Stimulated activated CD8-positive, alpha-beta memory T cell treated with anti-CD3 and anti-CD28 coated beads, Interleukin-4, amount 100 ng/mL, for 24 hours (primary cell): ENCODE measurements at regions not wholly inside any gene's neighbourhood (a gene's known extent, or its start where the extent isn't known, plus 50 kb on each side); places are given as distances from the start of the nearest gene placed in this dataset.

ENCODE experiments used
- DNase-seq: peaks from one replicate; pipeline ENCODE4 v3.0.0-alpha.2; 2020; ENCODE audit warnings: low read depth

DNA sequence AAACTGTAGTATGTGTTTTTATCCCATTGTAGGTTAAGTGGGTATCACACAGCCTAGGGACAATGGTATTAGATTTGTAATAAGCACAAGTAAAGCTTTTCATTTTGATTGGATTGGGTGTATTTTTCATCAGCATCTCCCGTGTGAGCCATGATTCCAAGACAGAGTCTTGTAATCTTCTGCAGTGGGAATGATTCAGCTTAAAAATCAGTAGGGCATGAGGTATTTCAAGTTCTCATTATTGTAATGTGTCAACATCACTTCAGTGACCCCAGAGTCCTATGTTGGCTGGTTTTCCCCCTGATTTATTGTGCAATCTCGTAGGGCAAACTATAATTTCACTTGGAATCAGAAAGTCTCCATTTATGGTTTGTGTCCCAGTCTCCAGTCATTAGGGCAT lies 833.2 kb upstream of the RBFOX1 start:
- DNase-seq: no peak

DNA sequence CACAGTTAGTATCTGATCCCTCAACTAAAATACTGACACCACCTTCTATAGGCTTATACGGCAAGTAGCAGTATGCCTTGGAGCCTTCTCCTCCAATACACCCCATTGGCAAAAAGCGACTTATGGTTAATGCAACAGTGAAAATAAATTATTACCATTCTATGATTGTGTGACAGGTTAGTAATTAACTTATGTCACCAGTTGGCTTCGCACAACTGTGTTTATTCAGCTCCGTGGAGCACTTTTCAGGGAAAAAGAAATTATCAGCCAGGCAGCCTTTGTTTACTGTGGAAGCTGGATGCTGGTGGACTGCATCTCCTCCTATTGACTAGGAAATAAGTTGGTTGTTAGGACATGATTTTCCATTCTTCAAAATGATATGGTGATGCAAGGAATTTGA lies 833.8 kb upstream of the RBFOX1 start:
- DNase-seq: no peak

DNA sequence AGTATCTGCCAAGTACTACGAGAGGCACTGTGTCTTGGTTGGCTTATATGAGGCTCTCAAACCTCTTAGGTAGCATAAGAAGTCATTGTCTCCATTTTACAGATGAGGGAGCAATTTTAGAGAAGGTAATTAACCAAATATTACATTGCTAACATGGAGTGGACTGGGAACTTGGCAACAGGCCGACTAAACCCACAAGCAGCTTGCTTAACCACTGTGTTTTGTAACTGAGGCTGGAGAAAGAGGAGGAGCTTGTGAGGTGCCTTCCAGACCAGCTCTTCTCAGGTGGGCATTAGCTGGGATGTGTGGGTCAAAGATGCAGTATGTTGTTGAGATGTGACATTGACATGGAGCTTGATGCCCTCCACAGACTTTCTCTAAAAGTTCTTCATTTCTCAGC lies 835.6 kb upstream of the RBFOX1 start:
- no peak for DNase-seq

DNA sequence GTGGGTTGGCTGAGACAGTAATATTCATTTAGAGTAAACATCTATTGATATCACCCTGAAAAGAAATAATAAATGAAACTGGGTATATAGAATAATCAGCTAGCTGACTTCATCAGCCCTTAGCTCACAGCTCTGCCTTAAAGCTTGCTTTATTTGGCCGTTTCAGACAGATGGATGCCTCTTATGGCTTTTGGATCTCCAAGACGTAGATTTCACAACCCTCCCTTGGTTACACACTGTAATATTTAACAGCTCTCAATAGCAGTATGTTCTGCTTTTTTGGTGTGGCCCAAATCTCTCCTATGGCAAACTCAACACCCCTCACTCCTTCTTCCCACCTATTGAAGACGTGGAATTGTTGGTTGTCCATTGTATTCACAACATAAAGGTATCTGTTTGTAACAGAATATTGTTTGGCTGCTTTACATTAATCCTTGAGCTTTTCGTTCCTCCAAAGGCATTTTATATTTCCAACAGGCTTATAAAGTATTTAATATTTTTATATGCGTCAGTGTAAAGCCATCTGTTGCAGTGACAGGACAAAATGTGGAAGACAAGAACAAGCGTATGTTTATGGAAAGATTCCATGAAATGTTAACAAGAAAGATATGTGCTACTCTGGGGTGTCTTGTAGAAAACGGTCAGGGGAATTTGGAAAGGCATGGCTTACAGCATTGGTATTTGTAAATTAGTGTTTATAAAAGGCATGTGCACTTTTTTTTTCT lies 837.0 kb upstream of the RBFOX1 start:
- no peak for DNase-seq

DNA sequence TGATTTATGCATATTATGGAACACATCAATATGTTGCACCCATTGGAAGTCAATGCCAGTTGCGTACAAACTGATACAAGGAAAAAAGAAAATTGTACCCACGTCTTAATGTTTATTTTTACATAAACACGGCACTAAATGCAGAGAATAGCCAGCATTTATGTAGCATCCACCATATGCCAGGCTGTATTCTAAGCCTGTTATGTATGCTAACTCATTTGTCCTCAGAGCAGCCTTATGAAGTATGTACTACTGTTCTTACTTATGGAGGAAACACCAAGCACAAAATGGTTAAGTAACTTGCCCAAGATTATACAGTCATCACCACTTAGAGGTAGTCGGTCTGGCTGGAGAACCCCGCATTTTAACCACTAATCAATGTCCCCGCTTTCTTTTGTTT lies 837.9 kb upstream of the RBFOX1 start:
- no peak for DNase-seq

DNA sequence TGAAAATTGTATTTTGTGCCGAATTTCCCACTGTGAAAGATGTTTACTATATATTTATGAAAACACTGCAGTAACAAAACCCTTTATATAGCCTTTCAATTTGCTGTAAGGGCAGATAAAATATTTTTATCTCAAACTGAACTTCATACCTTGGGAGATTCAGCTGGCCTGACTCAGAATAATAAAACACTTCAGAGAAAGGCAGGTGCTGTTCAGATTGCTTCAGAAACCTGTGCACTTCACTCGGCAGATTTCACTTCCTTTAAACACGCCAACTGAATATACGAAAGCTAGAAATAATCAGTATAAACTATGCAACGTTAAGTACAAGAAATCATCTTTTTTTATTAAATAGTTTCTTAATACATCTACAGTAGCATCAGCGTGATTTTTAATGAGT lies 839.1 kb upstream of the RBFOX1 start:
- no peak for DNase-seq

DNA sequence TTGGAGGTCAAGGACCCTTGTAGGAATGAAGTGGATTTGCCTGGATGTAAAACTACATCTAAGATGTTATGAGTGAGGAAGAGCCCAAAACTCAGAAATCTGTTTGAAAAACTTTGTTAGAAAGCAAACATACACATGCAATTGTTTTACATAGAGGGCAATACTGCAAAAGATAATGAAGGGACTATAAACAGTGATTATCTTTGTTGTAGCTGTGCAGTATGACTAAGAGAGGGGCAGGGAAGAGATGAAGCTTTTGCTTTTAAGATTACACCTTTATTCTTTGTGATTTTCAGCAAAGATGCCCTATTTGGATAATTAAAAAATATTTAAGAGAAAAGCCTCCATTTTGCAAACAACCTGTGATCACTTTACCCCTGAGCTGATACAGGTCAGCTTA lies 839.9 kb upstream of the RBFOX1 start:
- DNase-seq: no peak

DNA sequence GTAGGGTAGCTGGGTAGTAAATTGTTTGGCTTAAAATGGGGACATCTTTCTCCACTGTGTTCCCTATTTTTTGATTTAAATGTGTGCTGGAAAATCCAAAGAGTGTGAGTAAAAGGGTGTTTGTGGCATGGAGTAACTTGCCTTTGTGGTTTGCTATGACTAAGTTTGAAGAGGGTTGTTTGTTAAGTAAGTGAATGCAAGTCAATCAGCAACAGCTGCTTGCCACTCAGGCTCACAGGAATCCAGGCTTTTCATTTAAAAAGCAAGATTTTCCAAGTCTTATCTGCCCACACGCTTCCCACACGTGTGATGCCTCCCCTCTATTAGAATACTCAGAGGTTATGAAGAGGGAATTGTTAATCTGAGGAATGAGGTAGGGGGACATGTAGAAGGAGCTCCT lies 847.7 kb upstream of the RBFOX1 start:
- no peak for DNase-seq

DNA sequence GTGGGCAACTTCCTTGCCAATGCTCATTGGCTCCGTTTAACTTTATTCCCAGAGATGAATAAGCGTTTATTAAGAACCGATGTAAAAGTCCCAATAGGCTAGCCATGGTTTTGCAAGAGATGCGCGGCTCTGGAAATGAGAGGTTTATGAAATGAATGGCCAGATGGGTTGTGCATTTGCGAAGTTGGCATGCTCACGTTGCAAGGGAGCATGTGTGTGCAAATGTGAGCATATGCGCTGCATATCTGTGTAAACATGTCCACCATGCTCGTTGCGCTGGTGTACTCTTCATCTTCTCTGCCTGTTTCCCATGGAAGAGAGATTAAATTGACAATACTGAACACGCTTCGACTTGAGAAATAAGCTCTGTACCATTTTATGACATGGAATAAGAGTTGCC lies 848.6 kb upstream of the RBFOX1 start:
- no peak for DNase-seq

DNA sequence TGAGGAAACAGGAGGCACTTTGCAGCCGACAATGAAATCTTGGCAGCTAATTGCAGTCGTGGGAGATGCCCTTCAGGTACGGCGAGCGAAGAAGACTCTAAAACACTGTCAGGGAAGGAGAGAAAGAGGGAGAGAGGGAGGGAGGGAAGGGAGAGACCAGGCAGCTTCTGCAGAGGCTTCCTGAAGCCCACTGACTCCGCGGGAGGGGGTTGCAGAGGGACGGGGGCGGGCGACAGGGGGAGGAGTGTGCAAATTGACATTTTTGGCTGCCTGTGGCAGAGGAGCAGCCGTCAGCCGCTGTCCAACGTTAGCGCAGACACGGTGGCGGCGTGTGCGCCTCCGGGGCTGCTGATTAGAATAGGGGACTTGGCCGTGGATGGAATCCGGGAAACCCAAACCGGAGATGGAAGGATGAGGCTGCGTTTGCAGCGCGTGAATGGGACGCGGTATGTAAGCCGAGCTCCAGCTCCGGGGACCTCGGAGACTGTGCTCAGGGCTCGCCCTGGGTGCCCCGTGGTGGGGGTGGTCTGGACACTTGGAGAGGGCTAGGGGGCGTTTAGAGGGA lies 849.1 kb upstream of the RBFOX1 start:
- DNase-seq: no peak

DNA sequence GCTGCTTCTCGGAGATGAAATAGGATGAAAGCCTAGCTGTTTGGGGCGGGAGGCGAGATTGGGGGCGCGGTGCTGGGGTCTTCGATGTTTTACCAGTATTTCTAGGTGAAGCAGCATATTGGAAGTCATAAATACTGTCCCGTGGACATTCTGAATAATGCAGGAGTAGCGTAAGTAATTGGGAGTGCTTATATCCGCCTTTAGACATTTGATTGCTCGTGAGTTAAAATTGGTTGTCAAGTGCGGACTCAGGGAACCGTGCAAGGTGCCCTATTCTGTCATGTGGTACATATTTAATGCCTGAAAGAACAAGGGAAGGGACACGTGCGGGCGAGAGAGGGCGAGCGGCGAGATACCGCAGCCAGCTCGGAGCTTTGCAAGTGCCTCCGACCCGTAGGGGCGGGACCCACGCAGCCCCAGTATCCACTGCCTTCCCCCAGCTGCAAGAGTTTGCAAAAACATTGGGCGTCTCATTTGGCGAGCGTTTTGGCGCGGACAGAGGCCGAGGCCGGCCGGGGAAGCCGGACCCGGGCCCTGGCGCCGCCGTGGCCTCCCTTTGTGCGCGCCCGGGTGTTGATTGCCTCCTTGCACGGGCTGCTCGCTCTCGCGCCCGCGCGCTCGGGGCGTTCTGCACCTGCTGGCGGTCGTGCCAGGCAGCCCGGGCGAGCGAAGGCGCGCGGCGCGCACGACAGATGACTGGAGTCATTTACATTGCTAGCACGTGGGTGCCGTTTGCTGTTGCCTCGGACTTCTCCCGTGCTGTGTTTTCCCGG lies 849.8 kb upstream of the RBFOX1 start:
- DNase-seq: no peak

DNA sequence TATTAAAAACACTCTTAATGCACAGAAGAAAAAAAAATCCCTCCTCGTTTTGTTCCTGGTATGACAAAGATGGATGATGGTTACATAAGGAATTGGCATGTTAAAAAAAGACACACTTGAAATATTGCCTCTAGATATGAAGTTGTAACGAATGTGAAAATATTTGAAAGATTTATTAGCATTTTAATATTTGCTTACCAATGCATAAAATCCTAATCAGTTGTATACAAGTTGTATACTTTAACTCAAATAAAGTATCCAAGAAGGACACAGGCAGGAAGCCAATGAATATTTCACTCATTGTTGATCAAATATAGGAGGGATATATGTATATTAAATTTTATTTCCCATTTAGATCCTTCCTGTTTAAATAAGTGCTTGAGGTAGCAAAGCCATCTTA lies 850.8 kb upstream of the RBFOX1 start:
- DNase-seq: no peak

DNA sequence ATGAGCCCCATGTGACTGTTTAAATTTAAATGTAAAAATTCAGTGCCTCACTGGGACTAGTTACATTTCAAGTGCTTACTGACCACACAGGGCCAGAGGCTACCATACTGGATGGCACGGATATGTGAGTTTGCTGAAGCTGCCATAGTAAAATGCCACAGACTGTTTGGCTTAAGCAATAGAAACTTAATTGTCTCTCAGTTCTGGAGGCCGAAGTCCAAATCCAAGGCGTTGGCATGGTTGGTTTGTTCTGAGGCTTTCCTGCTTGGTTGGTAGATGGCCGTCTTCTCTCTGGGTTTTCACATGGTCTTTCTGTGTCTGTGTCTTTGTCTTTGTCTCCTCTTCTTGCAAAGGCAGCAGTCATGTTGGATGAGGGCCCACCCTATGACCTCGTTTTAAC lies 878.9 kb upstream of the RBFOX1 start:
- DNase-seq: no peak

DNA sequence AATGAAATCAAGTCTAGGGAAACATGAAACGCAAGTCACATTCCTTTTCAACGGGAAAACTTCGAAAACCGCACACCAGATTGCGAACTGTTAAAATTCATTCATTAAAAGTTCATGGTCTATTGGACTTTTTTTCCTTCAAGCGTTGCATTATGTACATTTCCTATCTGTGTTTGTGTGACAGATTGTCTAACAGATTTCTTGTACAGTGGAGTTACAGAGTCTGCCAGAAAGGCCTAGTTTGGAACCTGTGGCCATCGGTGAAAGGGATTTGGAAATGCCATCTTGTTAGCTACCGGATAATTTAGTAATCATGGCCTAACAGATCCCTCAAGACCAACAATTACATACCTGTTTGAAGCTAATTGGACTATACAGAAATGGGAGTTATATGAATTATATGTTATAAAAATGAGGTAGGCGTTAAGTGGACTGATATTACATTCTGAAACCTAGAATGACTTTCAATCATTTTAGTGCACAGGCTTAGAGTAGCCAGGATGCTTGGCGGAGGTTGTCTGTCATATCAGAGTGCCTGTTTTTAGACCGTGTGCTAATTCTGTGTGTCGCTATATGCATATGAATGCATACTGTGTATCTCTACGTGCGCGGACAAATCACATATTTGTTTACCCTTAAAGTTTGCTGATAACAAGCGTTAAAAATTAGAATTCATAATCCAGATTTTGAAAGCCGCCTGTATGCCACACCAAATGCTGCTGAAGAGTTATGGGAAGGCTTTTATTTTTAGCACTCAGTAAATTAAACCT lies 885.4 kb upstream of the RBFOX1 start:
- DNase-seq: no peak

DNA sequence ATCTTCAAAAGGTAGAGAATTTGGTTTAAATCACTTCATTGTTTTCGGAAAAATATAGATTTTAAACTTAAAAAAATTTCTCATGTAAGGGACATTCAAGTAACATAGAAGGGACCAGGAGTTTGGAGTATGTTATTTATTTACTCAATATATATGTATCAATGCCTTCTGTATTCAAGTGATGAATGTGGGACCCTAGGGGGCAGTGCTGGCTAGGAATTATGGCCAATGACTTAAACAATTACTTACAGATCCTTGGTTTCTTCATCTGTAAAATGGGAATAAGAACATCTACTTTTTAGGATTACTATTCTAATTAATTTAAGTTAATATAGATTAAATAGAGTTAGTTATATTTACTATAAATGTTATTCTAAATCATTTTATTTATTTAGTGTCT lies 886.3 kb upstream of the RBFOX1 start:
- no peak for DNase-seq

DNA sequence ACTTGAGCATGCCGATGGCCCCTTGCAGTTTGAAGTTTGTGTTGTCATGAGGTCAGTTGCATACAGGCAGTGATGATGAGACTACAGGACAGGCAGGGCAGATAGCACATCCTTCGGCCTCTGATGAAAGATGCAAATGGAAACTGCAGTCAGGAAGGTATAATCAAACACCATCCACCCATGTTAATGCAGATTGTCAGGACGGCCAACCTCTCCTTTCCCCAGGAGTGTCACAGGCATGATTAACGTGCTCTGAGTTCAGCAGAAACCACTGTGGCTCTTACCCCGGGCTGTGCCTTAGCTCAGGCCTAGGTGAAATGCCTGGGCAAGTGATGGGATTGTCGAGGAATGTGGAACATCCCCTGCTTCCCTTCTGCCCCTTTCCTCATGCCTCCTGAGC lies 893.5 kb upstream of the RBFOX1 start:
- DNase-seq: no peak

DNA sequence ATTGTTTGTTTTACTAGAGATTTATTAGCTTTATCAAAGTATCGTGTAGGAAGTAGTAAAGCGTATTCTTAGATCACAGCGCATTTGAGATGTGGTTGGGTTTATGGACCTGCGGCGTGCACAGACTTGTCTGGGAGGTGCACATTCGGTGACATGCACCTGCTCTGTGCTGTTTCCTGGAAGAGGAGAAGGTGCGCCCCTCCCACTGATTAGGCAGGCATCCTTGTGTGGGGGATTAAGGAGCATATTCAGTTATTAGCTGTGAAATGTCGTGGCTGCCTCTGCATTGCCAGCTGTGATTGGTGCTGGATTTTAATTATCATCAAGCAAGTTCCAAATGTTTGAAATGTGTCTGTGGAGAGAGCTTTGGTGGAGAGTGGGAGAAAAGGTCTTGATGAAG lies 903.8 kb upstream of the RBFOX1 start:
- DNase-seq: no peak

DNA sequence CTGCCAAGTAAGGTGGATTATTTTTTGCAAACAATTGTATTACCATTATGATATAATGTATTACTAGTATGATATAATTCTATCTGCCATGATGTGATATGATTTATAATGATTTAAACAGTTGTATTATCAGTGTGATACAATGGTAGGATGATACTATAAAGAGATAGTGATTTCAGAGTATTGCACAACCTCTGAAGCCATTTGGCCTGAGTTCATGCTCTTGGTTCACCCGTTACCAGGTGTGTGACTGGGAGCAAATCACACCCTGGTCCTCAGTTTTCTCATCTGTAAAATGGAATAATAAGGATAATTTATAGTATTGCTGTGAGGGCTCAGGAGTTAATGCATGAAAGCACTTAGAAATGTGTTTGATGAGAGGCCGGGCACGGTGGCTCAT lies 905.0 kb upstream of the RBFOX1 start:
- DNase-seq: no peak

DNA sequence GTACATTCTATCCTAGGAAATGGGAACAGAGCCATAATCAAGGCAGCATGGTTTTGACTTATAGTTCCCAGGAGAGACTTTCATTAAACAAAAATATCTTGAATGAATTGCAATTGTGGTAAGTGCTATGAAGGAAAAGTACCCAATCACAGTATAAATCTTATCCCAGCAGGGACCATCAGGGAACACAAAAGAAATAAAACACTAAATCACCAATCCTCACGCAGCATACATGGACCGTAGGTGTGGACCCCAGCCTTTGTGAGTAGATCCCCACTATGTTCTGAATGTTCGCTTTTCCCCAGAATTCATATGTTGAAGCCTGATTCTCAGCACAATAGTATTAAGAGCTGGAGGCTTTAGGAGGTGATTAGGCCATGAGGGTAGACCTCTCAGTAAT lies 925.0 kb upstream of the RBFOX1 start:
- no peak for DNase-seq

DNA sequence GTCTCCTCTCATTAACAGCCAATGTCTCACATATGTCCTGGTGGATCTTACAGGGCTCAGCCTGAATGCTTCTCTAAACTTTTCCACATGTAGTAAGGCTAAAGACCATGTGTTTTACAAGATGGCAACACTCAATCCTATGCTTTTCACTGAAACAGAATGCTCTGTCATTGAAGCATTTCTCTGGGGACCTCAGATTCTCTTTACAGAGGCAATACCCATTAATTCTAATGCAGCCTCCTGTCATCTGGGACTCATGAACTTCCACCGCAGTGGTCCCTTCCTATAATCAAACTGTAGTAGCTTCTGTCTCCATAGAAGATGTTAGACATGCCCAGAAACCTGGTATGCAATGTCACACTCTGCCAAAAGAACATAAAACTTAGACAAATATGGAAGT lies 926.6 kb upstream of the RBFOX1 start:
- DNase-seq: no peak

DNA sequence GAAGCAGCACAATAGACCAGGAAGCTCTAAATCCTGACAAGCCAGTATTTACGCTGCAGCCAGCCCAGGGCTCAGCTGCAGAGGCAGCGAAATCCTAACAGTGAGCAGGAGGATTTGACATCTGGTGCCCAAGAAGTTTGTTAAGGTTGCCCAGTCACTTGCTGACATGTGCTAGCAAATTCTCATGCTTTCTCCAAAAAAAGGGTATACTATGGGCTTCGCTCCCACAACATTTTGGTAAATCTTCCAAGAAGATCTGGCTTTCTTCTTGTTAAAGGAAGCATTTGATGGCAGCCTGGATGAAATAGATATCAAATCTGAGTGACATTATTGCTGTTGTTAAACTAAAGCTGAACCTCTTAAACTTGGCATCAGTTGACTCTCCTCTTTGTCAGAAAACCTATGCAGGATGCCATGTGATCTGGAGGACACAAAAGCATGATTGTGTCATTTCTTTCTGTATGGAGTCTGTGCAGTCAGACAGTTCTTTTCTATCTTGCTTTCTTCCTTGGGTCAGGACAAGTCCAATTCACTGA lies 949.7 kb upstream of the RBFOX1 start:
- DNase-seq: no peak

DNA sequence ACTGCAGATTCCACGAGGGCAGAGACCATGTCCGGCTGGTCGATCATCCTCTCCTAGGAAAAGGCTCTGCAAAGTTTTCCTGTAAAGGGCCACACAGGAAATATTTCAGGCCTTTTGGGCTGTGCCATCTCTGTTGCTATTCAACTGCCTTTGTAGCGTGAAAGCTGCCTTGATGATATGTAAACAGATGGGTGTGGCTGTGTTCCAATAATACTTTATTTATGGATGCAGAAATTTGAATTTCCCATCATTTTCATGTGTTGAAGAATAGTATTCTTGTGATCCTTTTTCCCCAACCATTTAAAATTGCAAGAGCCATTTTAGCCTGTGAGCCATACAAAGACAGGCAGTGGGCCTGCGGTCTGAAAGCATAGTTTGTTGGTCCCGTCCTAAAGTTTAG lies 950.7 kb upstream of the RBFOX1 start:
- DNase-seq: no peak

DNA sequence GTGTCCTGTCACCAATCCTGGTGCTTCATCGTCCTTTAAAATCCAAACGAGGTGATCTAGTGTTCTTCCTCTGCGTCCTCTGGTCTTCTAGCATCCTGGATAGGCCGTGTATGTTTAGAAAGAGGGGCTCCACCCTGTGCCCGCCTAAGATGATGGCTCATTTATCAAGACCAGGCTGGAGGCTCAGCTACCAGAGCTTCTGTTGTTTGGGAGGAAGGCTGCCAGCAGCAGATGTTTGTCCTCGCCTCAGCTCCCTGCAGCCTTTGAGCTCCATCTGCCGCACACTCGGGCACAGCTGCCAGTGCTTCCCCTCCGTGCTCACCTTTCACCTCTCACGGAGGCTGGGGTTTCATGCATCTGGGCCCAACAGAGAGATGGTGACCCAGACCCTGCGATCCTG lies 954.7 kb upstream of the RBFOX1 start:
- no peak for DNase-seq
